HG03342 (cell line): ENCODE measurements at regions not wholly inside any gene's neighbourhood (a gene's known extent, or its start where the extent isn't known, plus 50 kb on each side); places are given as distances from the start of the nearest gene placed in this dataset.

Experiments used
- ATAC-seq: cut with Tn5 transposase; IDR thresholded peaks from one replicate; pipeline ENCODE4 v1.9.1; 2021; ENCODE audit warnings: mild to moderate bottlenecking, moderate library complexity; ENCODE audit not compliant: unreplicated experiment

DNA sequence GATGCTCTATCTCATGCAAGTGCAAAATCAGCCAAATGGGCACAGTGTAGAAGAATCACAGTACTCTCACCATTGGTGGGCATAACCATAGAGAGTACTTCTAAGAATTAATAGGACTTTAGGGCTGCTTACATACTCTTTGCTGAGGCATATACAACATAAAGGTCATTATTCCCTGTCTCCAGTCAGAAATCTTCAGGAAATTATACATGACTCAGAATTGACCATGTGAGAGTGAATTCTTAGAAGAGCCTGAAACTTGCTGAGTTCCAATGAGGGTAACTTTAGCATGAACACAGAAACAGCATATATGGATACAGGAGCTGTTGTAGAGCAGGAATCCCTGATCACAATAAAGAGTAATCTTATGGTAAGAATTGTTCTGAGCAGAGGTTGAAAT is 498.7 kb downstream of the TENT5A start:
- ATAC-seq = no peak

DNA sequence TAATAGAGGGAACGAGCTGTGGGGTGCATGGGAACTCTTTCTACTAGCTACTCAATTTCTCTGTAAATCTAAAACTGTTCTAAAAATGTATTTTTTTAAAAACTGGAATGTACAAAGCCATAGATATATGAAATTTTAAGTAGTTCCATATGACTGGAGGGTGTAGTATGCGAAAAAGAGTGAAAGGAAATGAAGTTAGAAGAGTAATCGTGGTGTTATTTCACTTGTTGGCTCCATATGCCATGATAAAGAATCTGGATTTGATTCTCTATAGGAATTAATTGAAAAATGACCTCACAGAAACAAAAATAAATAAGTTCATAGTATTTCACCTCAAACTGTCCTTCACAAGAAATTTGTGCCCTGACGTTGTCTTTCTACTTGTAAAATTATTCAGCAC is 500.2 kb downstream of the TENT5A start:
- ATAC-seq = no peak

DNA sequence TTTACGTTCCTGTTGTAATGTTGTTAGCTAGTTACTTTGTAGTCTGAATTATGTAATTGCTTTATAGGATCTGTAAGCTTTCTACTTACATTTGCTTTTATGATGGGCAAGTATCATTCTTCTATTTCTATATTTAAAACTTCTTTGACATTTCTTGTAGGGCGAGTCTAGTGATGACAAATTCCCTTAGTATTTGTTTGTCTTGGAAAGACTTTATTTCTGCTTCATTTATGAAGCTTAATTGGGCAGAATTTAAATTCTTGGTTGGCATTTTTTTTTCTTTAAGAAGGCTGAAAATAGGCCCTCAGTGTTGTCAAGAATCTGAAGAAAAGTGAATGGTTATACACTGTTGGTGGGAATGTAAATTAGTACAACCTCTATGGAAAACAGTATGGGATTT is 506.3 kb downstream of the TENT5A start:
- no peak for ATAC-seq

DNA sequence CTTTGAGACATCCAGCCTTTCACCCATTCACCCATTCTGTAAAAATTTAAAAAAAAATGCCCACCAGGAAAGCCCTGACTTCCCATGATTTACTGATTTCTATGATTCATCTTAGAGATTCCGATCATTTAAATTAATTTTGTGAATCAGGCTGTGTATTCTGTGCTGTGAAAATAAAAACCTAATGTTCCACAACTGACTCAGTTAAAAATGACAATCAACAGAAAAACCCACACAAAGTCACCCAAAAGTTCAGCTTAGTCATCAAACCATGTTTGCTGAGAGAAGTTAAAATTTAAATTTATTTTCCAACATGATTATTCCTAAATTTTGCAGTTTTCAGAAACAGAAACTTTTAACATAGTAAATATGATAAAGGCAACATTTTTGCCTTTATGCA is 509.9 kb downstream of the TENT5A start:
- ATAC-seq = no peak

DNA sequence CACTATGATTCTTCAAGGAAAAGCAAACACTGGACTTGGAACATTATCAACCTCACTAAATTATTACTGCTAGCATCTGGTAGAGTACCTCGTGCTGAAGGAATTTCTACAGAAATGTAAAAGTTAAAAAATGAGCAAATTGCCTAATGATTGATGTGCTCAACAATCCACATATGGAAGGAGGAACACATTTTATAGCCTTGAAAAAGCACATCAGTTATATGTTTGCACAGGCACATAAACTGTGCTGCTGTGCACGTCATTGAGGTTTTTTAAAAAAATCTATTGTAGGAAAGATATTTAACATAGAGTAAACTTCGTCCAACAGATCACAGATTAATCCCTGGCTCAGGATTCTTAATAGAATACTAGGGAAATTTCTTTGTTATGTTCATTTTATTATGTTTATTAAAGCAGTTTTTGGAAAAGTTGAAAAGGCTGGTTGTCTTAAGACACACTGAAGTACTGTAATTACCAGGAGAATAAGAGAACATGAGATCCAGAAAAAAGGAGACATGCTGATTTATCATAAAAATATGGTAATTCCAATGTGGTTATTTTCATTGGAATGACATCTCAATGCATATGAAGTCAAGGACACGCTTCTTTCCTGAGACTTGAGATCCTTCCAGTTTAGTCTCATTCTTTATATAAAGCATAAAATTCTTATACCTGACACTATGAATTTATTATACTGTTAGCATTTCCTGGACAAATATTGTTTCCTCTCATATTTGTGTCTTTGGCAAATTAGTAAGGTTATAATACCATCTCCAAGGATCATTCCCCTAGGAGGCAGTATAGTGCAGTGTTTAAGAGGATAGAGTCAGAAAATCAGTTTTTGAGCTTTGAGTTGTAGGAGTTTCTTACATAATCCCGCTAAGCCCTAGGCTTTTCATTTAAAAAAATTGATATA is 511.1 kb downstream of the TENT5A start:
- ATAC-seq = no peak

DNA sequence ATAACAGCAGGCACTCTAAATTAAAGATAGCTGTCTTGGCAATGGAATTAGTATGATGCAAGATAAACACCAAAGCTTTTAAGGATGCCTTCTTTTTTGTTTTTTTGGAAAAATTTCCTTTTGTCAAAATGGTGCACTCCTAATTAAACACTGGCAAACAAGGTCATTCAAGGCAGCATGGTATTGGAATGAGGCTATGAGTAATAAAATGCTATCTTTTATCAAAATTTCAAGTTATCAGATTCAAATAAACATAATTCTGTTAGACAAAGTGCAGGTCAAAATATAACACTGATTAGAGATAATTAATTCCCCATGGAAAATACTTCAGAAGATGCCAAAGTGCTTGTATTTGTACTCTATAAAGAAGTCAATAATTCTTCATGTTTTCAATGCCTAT is 514.1 kb downstream of the TENT5A start:
- no peak for ATAC-seq

DNA sequence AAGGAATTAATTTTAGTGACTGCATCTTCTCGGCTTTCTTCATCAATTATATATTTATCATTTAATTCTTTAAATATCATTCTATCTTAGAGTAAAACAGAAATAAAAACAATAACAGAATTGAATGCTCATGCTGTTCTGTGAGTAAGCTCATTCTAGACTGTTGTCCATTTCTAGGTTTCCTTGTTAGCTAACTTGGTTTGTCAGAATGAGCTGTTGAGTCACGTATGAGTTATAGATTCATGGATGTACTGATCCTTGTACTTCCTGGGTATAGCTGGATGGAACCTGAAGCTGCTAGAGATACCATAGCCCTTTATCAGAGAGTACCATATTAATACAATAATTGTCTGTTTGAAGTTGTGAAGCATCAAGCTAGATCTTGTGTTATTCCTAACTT is 515.3 kb downstream of the TENT5A start:
- no peak for ATAC-seq

DNA sequence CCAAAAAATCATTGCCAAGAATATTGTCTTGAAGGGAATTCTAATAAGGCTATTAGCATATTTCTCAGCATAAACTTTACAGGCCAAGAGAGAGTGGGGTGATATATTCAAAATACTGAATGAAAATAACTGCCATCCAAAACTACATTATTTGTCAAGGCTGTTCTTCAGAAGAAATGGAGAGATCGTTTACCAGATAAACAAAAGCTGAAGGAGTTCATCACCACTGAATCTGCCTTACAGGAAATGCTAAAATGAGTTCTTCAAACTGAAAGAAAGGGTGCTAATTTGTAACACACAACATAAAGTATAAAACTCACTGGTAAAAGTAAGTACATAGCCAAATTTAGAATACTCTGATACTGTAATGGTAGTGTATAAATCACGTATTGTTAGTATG is 517.0 kb downstream of the TENT5A start:
- ATAC-seq = no peak

DNA sequence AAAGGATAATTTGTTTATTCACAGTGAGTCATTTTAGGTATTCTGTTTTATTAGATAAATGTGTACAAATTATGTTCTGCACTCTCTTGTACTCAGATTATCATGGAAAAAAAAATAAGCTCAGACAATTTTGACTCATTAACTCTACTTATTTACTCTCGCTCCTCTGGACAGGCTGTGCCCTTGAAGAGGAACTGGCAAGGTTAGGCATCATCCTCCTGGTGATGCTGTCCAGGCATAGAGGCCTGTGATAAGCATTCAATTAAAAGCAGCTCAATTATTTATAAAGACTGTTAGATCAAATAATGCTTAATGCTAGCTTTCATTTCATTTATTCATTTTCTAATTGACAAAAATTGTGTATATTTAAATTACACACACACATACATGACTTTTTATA is 518.5 kb downstream of the TENT5A start:
- ATAC-seq = no peak

DNA sequence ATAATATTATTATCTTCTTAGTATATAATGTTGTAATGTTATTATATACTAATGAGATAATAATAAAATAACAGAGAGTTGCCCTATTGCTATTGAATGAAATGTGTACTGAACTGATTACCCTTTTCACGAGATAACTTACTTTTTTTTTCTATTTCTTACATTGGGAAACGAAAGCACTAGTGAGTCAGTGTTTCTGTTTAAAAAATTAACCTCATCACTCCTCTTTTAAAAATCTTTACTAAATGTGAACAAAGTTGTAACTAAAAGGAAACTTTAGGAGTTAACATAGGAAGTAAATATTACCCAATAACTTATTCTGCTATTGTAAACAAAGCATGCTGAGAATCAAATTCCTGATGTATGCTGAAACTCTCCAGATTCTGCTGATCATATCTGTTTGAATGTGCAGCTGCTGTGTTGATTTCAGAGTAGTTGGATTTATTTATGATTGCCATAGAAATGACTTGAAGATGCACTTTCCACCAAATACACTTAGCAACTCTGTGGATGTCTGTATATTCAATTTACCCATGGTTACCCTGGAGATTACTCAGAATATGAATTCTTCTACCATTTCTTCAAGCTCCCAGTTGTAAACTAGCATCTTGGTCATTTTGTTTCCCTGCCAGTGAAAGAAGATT is 523.4 kb downstream of the TENT5A start:
- ATAC-seq = no peak

DNA sequence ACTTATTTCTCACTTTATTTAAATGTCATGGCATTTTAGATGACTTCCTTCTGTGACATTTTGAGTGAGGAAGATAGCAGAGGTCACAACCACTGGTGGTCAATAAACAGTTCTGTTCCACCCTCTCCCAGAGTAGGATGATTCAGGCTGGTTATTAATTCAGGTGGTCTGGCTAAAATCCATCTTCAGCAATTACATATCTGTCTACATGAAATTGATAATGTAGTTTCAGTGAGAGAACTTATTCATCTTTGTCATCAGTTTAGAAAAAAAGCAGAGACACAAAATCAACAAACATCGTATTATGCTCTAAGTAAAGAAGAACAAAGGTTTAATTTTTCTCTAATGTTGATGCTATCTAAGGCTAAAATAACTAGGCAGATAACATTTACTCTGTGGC is 525.5 kb downstream of the TENT5A start:
- ATAC-seq = no peak

DNA sequence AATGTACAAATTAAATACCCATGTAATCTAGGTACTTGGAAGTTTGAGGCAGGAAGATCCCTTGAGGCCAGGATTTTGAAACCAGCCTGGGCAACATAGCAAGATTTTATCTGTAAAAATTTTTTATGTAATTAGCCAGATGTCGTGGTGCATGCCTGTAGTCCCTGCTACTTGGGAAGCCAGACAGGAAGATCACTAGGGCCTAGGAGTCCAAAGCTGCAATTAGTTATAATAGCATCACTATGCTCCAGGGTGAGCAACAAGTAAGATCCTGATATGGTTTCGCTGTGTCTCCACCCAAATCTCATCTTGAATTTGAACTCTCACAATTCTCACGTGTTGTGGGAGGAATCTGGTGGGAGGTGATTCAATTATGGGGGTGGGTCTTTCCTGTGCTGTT is 535.8 kb downstream of the TENT5A start:
- no peak for ATAC-seq

DNA sequence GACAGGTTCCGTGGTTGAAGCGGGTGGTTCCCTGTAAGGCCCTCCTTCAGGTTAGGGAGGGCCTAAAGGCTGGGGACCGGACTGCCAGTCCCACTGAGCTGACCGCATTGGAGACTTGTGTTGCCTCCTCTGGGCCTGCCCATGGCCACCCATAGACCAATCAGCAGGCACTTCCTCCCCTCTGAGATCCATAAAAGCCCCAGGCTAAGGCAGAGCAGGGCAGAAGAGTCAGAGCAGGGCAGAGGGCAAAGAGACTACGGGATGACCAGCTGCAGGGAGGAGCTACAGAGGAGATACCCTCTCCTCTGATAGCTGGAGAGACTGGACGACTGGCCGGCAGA is 537.4 kb downstream of the TENT5A start:
- no peak for ATAC-seq

DNA sequence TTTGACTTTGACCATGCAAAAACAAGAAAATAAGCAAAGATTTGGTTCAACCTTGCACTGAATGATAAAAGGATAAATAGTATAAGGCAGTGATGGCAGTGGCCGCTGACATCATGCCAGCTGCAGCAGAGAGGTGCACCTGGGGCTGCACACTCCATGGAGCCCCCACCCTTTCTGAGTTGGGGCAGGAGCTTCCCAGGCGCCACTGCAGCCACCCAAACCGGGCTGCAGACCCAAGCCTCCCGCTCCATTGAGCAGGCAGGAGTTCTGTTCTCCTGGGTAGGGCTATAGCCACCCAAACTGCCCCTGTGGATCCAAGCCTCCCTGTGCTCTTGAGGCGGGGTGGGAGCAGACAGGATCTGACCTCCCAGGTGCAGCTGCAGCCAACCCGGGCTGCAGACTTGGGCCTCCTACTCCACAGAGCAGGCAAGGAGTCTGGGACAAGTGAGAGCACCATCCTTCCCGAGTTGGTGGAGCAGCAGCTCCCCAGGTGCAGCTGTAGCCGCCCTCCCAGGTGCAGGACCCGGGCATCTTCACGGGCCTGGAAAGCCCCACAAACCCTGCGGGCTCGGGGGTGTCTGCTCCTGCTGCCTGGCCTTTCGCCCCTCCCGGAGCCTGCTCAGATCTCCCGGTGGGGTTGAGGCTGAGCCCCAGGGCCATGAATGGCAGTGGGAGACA is 537.9 kb downstream of the TENT5A start:
- no peak for ATAC-seq

DNA sequence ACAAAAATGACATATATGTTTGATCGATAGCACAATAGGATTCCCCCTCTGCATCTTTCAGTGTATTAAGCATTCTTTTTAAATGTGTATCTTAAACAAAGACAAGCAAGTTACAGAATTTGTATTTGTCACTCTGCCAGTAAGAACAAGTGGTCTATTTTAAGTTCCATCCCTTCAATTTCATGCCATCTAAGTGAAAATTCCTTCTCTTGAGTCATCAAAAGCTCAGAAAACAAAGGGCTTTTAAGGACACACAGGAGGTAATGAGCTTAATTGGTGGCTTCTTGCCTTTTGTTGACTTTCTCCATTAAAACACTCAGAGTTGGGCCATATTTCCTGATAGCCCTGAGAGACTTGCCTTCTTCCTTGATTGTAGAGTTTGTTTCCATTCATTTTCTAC is 547.8 kb downstream of the TENT5A start:
- no peak for ATAC-seq

DNA sequence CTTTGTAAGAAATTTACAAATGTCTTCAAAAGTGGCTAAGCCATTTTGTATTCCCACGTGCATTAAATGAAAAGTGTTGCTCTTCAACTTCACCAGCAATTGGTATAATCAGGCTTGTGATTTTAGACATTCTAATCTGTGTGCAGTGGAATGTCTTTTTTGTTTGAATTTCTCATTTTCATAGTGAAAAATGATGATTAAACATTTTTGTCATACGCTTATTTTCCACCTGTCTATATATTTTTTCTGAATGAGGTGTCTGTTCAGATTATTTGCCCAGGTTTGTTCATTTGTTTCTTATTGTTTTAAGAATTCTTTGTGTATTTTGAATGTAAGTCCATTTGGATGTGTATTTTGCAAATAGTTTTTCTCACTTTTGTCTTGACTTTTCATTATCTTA is 558.1 kb downstream of the TENT5A start:
- no peak for ATAC-seq

DNA sequence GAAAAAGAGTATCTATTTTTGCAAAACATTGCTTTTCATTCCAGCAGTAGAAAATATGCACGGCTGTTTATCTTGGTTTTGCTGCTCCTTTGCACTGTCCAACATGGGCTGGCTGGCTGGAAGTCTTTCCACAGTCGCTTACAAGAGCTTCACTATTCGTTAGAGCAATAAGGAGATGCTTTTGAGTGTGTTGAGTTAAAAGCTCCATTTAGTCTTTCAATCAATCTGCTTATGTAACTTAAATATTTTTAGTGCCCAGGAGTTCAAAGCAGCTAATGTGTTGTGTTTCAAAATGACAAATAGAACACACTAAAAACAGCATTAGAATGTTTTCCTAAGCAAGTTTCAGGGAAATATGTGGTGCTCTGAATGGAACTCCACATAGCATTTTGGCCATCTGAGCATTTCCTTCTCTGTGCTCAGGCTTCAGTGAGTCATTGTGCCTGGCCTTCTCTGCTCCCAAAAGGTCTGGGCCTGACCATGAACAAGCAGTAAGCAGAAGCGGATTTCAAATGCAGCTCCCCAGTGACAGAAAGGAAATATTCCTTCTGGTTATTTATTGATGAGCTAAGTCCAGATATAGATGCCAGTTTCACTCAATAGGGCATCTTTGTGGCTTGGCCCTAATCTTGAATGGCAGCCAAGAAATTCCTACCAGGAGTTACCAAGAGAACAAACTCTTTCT is 580.3 kb downstream of the TENT5A start:
- no peak for ATAC-seq

DNA sequence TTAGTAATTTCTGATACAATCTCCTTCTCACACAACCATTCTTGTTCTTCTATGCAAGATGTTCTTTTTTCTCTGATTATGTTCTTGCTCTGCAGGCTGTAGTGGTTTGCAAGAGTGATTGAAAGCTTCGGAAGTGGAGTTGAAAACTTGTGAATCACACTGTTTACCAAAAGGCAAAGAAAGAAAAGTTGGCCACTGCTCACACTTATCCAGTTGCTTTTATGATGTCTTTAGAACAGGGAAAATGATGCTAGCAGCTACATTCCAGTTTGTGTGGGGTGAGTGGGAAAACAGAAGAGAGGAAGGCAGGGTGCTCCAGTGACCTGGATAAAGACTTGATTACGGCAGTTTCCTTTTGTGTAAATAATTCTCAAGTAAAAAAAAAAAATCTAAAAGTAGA is 583.3 kb downstream of the TENT5A start:
- no peak for ATAC-seq

DNA sequence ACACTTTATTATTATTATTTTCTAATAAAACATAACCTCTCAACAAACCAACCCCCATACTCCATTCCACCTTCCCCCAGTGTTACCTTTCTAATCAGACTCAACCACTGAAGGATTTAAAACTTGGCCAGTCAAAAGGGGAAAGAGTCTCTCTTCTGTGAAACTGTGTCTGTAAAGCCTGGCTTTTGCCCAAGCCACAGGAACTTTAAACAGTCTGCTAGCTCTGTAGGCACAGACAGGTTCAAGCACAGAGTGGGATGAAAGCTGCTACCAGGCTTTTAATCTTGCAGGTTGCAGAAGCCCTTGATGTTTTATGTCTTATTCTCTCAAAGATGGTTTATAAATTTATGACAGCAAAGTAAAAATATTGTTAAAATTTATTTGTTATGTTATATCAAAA is 585.7 kb downstream of the TENT5A start:
- ATAC-seq = no peak

DNA sequence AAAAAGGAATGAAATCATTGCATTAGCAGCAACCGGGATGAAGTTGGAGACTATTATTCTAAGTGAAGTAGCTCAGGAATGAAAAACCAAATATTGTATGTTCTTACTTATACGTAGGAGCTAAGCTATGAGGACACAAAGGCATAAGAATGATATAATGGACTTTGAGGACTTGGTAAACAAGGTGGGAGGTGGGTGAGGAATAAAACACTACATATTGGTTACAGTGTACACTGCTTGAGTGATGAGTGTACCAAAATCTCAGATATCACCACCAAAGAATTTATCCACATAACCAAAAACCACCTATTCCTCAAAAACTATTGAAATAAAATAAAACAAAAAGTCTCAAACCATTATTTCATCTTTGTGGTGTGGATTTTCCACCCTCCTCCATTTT is 593.5 kb downstream of the TENT5A start:
- no peak for ATAC-seq

DNA sequence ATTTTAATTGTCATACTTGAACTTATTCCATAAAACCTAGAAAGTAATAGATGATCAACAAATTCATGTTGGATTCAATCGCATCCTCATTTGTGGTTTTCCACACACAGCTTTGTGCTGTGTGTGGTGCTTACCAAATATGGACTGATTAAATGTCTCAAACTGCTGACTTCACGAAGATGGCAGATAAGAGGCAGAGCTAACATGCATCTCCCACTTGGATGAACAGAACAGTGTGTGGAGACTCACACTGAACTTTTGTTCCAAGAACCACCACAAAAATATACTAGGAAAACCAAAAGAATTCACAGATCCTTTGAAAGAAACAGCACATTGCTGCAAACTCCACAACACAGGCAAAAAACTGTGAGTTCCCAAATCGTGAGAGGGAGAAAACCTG is 603.7 kb downstream of the TENT5A start:
- ATAC-seq = no peak

DNA sequence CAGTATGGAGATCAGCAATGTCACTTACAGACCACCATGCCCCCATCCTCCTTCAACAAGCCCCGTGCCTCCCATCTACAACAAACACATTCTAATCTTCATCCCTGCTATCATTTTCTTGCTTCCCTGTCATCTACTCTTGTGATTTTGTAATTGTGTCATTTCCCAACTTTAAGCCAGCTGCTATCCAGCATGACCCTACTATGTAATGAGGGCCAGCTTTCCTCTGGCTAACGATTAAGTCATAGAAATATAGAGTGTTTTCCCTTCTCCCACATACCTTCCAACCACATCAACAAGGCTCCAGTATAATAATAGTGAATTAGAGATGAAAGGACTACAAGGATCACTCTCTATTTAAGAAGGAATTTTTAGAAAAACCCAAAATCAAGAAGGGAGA is 607.0 kb downstream of the TENT5A start:
- ATAC-seq = no peak
